HG03064 (cell line): ENCODE measurements at regions not wholly inside any gene's neighbourhood (a gene's known extent, or its start where the extent isn't known, plus 50 kb on each side); places are given as distances from the start of the nearest gene placed in this dataset.
"Not testable (repeated sequence)": the region's sequence is repeated elsewhere in the genome, so short reads cannot be mapped to it uniquely, and the experiment has no call there.

Experiments used
- ATAC-seq: cut with Tn5 transposase; IDR thresholded peaks from one replicate; pipeline ENCODE4 v1.9.1; 2021; ENCODE audit warnings: low read depth; ENCODE audit not compliant: unreplicated experiment

DNA sequence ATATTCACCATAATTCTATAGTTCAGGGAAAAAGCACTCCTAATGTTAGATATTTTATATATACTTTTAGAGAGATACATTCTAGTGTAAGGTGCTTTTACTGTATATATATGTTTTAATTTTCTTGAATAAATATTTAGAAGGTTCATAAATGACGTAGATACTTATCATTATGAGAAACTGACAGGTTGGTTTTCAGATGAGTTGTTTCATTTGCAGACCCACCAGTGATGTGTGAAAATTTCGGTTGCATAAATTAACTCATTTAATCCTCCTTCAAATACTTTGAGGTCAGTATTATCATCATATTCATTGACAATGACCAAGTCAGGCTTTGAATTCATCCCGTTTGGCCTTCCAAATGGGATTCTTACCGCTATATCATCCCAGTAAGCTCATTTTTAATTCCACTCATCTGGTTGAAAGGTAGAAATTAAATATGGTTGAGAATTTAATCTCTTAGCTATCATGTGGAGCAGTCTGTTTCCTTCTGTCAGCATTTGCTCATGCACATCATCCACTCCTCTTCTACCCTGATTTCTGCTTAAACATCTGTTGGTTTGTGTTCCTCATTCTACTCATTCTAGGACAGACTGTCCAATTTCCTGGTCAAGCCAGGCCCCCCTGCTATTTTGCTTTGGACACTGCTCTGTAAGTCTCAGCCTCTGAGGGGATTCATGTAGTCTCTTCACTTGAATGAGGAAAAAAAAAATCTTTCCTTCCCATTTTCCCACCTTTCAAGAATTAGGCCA is 1156.6 kb downstream of the PLA2G4A start:
- ATAC-seq = no peak

DNA sequence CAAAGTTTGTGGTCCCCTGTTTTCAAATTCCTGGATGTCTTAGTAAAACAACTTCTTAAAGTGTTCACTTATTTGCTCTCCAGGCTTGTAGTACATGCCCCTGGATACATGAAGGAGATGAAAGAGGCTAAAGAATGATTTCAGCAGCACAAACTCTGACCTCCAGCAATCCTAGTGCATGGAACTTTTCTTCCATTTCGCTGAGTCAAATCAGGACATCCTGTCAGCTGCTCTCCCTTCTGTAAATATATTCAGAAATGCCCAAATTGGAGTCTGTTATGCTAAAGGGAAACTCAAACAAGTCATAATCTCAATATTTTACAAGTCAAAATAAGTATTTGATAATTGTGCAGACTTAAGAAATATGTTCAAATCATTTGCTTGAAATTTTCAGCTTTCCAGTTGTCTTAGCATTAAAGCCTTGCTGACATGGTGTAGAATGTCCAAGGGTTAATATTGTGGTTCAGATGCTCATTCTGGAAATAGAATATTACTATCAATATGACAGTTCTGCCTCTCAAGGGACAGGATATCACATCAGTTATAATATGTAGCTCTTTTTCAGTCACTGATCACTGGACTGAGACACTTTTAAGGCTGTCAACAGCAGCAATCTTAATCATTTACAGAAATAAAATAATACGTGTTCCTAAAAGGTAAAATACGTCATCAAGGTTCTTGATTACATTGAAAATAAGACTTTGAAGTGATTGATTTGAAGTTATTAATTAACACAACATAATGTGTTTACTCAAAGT is 1157.3 kb downstream of the PLA2G4A start:
- peak; percentile 79 for ATAC-seq

DNA sequence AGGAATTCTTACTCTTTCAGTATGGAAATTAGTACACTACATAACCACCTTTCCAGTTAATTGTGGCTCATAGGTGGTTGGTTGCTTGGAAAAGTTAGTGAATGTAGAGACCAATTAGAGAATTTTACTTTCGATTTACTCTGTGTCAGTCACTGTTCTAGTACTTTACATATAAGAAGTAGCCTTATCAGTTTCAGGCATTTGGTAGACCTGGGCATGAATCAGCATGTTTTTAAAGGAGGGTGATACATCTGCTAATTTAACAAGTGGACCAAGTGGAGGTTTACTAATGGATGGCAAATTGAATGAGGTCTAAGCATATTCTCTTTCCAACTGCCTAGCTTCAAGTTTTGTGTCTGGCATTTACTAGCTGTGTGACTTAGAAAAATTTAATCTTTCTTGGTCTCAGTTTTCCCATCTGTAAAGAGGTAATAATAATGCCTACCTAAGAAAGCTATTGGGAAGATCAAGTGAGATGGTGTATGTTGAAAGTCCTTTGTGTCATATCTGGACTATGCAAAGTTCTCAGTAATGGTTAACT is 1158.6 kb downstream of the PLA2G4A start:
- no peak for ATAC-seq

DNA sequence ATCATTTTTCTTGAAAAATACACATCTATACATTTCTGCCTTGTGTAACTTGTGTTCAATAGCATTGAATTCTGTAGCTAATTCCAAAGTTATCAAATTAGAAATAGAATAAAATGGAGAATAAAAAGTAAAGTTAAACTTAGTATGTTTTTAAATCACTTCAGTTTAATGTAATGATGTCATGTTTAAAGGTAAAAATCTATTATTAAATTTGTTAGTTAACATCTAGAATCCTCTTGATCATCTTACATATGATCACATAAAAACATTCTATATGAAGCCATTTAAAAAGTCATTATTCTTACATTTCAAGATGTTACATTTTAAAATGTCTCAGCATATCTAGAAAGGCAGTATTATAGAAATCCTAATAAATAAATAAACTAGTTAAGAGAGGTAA is 1163.2 kb downstream of the PLA2G4A start:
- no peak for ATAC-seq

DNA sequence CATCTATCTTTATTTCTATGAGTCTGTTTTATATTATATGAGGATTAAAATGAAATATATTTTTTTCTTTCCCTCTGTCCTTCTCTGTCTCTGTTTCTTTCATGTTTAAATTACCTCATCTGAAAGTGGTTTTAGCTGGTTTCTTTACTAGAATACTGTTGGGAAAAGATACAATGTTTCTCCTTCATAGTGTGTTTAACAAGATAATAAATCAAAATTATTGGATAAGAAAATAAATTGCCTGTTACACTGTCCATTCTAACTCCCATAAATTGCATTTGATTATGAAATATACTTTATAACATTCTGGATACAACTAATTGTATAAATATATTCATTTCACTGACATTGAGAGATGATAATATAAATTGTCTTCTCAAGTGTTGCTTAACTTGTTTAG is 1168.0 kb downstream of the PLA2G4A start:
- ATAC-seq = no peak

DNA sequence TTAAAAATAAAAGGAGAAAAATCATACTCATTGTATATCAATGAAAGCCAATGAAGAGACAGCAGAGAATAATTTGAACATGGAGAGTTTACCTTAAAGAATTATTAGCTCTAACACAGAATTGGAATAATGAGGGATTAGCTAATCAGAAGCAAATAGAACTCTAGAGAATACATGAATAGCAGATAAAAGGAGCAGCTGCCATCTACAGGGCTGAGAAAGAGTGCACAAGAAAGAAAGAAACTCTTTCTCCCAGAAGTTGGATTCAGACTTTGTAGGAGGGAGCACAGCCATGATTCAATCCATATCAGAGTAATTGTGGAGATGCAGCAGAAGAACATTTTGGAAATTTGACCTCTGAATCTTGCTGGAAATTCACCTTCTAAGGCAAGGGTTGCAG is 1171.2 kb downstream of the PLA2G4A start:
- no peak for ATAC-seq

DNA sequence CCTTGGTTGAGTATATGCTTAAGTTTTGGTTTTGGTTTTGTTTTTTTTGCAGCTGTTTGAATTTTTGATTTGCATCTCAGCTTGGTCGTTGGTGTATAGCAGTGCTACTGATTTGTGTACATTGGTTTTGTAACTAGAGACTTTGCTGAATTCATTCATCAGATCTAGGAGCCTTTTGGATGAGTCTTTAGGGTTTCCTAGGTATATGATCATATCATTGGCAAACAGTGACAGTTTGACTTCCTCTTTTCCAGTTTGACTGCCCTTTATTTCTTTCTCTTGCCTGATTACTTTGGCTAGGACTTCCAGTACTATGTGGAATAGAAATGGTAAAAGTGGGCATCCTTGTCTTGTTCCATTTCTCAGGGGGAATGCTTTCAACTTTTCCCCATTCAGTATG is 1174.9 kb downstream of the PLA2G4A start:
- not testable (repeated sequence) for ATAC-seq

DNA sequence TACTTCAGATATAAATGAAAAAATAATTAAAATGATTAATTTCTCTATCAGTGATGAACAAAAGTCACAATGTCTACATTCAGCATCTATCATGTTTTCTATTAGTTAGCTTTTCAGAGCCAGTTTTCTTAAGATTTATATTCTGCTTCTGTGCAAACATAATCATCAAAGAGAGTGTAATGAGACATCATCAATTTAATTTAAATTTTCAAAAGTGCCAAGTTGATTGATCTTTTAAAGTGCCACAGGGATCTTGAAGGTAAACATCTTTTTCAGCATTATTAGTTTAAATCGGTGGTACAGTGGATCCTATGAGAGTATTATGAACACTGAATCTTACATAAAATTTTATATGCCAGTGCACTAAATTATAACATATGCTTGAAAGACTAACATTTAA is 1176.1 kb downstream of the PLA2G4A start:
- no peak for ATAC-seq

DNA sequence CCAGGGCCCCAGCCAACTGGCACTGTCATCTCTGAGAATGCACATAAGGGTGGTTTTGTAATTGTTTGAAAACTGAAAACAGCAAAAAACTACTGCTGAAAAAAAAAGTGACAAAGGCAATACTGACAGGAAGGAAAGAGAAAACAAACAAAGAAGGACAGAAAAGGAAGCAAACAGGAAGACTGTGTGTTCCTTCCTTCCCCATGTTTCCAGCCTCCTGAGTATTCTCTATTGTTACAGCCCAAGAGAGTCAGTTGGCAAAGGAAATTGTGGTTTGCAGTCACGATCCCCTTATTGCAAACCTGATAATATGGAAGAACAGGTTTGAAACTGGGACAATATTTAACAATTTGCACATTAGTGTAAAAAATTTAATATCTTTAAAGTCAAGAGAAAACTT is 1177.6 kb downstream of the PLA2G4A start:
- no peak for ATAC-seq

DNA sequence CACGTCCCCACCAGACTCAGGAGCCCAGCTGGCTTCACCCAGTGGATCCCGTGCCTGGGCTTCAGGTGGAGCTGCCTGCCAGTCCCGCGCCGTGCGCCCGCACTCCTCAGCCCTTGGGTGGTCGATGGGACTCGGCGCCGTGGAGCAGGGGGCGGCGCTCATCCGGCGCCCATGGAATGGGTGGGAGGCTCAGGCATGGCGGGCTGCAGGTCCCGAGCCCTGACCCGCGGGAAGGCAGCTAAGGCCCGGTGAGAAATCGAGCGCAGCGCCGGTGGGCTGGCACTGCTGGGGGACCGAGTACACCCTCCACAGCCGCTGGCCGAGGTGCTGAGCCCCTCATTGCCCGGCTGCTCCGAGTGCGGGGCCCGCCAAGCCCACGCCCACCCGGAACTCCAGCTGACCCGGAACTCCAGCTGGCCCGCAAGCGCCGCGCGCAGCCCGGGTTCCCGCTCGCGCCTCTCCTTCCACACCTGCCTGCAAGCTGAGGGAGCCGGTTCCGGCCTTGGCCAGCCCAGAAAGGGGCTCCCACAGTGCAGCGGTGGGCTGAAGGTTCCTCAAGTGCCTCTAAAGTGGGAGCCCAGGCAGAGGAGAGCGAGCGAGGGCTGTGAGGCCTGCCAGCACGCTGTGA is 1184.6 kb downstream of the PLA2G4A start:
- ATAC-seq = not testable (repeated sequence)

DNA sequence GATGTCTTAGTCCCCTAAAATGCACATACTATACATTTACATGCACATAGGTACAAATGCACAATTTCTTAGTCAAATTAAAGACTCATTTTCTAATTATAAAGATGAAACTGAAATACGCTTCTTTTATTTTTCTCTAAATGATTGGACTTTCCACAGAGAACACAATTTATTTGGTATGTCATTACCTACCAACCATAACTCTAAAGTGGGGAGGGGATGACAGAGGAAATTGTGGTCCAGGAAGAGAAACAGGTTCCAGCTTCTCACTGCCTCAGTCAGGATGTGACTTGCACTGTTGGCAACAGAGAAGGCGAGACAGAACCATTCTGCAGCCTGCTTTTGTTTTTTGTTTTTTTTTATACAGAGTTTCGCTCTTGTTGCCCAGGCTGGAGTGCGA is 1189.2 kb downstream of the PLA2G4A start:
- no peak for ATAC-seq

DNA sequence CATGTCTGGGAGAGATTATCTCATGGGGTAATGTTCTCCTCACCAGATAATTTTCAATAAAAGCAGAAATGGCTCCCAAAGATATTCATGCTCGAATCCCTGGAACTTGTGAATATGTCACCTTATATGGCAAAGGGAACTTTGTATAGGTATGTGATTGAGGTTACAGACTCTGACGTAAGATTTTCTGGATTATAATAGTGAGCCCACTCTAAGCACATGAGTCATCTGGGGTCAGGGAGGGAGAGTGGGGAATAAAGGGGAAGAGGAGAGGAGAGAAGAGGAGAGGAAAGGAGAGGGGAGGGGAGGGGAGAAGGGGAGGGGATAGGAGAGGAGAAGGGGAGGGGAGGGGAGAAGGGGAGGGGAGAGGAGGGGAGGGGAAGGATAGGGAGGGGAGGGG is 1193.9 kb downstream of the PLA2G4A start:
- ATAC-seq = no peak

DNA sequence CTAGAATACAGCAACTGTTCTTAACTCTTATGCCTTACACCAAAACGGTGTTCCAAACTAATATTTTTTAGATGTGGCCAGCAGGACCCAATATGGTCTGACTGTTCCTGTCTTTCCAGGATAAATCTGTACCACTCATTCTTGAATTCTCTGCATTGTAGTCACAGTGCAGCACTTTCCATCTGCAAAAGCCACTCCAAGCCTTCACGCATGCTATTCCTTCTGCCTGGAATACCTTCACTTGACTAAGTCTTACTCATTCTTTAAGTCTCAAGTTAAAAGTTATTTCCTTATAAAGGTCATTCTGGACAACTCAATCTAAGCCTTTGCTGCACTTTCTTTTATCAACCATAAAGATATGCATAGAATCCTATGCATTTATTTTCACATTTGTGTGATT is 1194.5 kb downstream of the PLA2G4A start:
- ATAC-seq = no peak

DNA sequence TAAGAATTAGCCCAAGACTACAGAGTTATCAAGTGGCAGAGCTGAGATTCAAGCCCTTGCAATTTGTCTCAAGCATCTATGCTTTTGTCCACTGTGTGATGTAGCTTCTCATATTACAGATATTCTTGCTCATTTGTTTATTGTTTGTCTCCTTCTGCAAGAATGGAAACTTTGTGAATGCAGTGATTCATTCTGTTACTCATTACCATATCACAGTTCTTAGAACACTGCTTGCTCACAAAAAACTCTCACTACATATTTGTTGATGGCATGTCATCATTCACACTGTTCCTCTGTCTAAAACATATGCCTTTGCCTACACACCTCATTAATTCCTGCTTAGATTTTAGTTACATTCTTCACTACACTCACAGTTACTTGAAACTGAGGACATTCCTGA is 1198.9 kb downstream of the PLA2G4A start:
- ATAC-seq = peak; percentile 85

DNA sequence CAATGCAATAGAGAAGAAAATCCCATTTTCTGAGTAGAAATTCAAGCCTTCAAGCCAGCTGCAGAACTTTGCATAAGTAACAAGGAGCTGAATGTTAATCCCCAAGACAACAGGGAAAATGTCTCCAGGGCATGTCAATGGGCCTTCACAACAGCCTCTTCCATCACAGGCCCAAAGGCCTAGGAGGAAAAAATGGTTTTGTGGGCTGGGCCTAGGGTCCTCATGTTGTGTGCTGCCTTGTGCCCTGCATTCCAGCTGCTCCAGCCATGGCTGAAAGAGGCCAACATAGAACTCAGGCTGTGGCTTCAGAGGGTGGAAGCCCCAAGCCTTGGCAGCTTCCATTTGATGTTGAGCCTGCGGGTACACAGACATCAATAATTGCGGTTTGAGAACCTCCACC is 1208.8 kb downstream of the PLA2G4A start:
- not testable (repeated sequence) for ATAC-seq

DNA sequence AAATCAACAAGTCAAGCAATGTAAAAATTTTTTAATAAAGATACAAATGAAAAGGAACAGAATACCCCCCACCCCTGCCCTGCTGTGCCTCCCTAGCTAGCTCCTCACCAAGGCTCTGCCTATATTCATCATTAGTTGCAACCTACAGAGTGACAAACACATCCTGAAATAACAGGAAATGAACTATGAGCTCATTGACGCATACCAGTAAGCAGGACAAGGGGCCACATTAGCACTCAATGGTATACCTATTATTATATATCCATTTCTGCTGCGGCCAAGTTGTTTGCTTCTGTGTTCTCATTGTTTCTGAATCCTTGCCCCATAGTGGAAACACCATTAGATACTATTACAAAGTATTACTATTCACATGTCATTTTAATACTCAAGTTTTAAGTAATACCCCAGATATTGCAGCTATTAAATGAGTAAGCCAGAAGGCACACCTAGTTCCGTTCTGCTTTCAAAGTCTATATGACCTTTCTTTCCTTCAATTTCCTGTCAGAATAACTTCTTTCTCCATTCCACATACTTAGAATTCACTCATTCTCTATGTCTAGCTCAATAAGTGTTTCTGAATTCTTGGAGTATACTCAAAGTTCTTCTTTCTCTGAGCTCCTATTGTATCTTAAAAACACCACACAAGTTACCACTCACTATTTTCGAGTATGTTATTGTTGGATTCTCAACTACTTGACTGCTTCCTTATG is 1214.9 kb downstream of the PLA2G4A start:
- ATAC-seq = no peak

DNA sequence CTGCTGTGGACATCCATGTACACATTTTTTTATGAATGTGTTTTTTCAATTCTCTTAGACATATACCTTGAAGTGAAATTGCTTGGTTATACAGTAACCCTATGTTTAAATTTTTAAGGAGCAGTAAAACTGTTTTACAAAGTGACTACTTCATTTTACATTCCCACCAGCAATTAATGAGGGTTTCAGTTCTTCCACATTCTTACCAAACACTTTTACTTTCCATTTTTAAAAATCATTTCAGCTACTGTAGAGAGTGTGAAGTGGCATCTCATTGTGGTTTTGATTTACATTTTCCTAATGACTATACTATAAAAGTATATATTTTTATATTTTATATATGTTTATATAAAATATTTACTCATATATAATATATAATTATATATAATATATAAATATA is 1221.5 kb downstream of the PLA2G4A start:
- no peak for ATAC-seq

DNA sequence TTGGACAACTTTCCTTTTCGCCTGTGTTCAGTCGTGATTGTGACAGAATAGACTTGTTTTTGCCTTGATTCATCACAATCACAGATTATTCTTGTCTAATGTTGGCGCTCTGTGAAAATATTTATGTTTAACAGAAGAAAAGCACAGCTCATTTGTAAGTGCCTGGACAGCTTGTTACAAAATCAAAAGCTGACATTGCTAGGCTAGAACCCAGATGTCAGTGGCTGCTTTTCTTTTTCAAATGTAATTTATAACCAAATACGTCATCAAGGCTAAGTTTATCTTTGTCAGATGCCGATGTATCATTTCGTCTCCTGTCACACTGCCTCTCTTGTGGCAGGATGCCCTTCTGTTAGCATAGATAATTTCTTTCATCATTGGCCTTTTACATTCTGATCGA is 1227.3 kb downstream of the PLA2G4A start:
- no peak for ATAC-seq

DNA sequence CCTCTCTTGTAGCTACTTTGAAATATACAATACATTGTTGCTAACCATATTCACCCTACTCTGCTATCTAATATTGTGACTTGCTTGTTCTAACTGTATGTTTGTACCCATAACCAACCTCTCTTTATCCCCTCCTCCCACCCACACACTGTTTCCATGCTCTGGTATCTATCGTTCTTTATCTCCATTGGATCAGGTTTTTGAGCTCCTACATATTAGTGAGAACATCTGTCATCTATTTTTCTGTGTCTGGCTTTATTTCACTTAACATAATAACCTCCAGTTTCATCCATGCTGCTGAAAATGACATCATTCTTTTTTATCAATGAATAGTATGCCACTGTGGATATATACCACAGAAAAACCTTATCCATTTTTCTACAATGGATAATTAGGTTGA is 1230.1 kb downstream of the PLA2G4A start:
- ATAC-seq = no peak

DNA sequence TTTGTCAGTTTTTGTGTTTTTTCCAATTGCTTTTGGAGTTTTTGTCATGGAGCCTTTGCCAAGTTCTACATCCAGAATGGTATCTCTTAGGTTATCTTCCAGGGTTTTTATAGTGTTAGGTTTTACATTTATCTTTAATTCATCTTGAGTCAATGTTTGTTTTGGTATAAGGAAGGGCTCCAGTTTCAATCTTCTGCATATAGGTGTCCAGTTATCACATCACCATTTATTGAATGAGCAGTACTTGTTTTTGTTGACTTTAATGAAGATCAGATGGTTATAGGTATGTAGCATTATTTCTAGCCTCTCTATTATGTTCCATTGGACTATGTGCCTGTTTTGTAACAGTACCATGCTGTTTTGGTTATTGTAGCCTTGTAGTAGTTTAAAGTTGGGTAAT is 1233.1 kb downstream of the PLA2G4A start:
- ATAC-seq = no peak

DNA sequence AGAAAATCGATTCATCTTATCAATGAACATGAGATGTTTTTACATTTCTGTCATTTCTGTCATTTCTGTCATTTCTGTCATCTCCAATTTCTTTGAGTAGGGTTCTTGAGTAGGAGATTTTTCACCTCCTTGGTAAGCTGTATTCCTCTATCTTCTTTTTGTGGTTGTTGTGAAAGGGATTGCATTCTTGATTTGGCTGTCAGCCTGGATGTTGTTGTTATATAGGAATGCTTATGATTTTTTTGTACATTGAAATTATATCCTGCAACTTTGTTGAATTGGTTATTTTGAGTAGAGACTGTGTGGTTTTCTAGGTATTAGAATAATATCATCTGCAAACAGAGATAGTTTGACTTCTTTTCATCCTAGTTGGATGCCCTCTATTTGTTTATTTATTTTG is 1233.7 kb downstream of the PLA2G4A start:
- ATAC-seq = no peak
